ENCODE measurements at regions not wholly inside any gene's neighbourhood (a gene's known extent, or its start where the extent isn't known, plus 50 kb on each side); places are given as distances from the start of the nearest gene placed in this dataset.
"Not testable (repeated sequence)": the region's sequence is repeated elsewhere in the genome, so short reads cannot be mapped to it uniquely, and the experiment has no call there.

- TF ChIP-seq POLR2A, POLR2AphosphoS5, CTCF (IDR thresholded peaks at IDR 0.05): not testable (repeated sequence)
Observed at GRCh38 chr4:137789263-137789662, 257.0 kb upstream of the PCDH18 start.

Data from upper lobe of left lung (tissue), 4 donors.